NCI-H1092 treated with DMSO at 0.1 percent for 48 hours (cell line): ENCODE measurements at regions not wholly inside any gene's neighbourhood (a gene's known extent, or its start where the extent isn't known, plus 50 kb on each side); places are given as distances from the start of the nearest gene placed in this dataset.
"Not testable (repeated sequence)": the region's sequence is repeated elsewhere in the genome, so short reads cannot be mapped to it uniquely, and the experiment has no call there.

Source experiments
- DNase-seq: peaks from one replicate; lab custom pipeline; 2025; lab: John Stamatoyannopoulos, UW

DNA sequence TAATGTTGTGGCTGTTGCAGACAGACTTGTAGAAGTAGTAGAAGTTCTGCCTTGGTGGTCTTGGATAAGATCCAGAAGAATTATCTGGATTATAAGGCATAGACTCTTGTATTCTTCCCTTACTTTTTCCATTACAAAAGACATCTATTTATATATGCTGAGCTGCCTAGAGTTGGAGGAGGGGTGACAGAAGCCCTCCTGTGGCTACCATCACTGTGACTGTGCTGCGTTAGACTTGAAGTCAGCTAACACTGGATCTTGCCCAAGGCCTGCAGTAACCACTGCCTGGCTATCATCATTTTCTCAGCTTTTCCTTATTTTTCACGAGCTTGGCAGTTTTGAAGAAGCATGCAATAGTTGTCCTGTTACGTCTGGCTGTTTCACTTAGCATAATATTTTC lies 684.8 kb upstream of the BCHE start:
- no peak for DNase-seq

GRCh38 chr3:166519443-166519842 lies 682.2 kb upstream of the BCHE start:
- DNase-seq = no peak

GRCh38 chr3:166518040-166518439 lies 680.8 kb upstream of the BCHE start:
- no peak for DNase-seq

DNA sequence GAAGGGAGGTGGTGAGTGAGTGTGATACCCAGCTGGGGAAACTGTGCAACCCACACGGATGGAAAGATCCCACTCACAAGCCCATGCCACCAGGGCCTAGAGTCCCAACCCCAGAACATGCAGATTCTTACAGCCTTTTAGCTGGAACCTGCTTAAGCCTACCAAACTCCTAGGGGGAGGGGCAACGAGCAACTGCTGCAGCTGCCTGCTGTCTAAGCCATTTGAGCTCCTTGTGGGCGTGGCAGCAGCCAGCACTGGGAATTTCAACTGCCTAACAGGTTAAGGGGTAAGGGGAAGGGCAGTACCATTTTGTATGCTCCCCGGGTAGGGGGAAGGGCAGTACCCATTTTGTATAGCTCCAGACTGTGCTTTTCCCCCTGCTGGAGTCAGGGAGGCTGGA lies 673.2 kb upstream of the BCHE start:
- DNase-seq = no peak

GRCh38 chr3:166500420-166500819 lies 663.2 kb upstream of the BCHE start:
- not testable (repeated sequence) for DNase-seq

DNA sequence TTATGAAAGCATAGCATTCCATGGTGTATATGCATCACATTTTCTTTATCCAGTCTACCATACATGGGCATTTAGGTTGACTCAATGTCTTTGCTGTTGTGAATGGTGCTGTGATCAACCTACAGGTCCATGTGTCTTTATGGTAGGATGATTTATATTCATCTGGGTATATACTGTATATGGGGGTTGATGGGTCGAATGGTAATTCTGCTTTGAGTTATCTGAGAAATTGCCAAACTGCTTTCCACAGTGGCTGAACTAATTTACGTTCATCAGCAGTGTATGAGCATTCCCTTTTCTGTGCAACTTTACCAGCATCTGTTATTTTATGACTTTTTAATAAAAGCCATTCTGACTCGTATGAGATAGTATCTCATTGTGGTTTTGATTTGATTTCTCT lies 662.4 kb upstream of the BCHE start:
- DNase-seq = no peak

DNA sequence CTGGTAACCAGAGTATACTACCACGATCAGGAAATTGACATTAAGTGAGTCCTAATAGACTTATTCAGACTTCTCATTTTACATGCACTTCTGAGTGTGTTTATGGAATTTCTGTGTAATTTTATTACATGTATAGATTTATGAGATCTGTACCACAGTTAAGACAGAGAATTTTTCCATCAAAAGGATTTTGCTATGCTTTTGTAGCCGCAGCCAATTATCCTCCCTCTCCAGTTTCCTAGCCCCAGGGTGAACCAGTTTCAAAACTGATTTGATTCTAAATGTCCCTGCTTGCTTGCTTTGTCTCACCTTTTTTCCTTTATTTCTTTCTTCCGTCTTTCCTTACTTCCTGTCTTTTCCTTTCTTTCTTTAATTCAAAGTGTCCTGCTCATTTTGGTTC lies 661.2 kb upstream of the BCHE start:
- no peak for DNase-seq

DNA sequence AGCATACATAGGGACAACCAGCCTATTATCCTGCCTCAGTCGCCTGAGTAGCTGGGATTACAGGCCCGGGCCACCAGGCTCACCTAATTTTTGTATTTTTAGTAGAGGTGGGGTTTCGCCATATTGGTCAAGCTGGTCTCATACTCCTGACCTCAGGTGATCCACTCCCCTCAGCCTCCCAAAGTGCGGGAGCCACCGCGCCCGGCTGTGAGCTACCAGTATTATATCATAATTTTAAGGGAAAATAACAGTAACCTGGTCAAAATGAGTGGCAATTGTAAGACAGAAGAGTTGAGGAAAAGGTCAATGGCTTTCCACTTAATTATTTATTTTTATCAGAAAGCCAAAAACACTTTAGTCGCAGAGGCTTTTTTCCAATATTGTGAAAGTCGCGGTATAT lies 652.6 kb upstream of the BCHE start:
- DNase-seq = no peak

- no peak for DNase-seq
These were observed 651.9 kb upstream of the BCHE start for GRCh38 chr3:166488977-166489672.

- DNase-seq = no peak
These were observed 647.2 kb upstream of the BCHE start for GRCh38 chr3:166484470-166484869.

- DNase-seq = no peak
These were observed 644.1 kb upstream of the BCHE start for GRCh38 chr3:166481340-166481739.

- DNase-seq = no peak
These were observed 641.1 kb upstream of the BCHE start for GRCh38 chr3:166478356-166478755.

- no peak for DNase-seq
These were observed 636.3 kb upstream of the BCHE start for GRCh38 chr3:166473501-166473900.

DNA sequence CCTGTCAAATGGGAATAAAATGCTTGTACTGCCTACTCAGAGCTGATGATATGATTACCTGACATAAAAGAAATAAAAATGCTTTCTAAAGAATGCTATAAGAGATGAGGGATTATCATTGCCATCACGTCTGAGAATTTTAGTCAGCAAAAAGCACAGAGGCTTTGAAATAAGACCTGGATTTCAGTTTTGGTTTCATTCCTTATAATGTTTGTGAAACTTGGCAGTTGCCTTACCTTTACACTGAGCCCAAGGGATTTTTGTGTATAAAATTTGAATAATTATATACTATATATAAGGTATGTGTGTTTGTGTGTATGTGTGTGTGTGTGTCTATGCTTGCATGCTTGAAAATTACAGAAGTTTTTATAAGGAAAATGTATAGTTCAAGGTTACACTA lies 634.8 kb upstream of the BCHE start:
- DNase-seq = no peak

- no peak for DNase-seq
These were observed 634.0 kb upstream of the BCHE start for GRCh38 chr3:166471074-166471767.

GRCh38 chr3:166462891-166463470 lies 625.8 kb upstream of the BCHE start:
- no peak for DNase-seq

DNA sequence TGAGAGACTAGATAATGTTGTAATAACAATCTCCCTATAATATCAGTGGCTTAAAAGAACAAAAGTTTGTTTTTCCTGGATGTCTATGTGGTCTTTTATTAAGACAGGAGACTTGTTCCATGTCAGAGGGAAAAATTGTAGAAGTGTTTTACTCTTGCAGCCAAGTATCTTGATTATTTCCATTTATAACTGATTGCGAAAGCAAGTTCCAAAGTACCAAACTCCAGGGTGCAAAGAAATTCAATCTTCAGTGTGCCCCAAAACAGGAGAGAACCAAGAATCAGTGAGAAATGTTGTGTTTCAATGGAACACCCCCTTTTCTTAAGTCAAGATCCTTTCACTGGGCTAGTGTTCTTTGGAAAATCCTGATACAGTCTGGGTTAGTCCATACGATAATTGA lies 624.4 kb upstream of the BCHE start:
- DNase-seq = no peak

DNA sequence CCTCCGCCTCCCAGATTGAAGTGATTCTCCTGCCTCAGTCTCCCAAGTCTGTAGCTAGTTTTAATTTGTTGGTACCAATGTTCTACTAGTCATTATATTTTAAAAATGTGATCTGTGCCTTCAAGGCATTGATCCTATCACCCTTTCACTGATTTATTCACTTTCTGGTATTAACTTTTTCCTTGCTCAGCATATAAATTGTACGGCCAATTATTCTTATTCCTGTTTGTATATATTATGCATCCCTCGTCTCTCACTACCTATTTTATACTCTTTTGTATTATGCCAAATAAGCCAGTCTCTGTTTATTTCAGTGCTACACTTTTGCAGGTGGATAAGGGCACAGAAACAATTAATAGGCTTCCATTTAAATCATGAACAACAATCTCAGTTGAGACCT lies 620.2 kb upstream of the BCHE start:
- no peak for DNase-seq

- DNase-seq = no peak
These were observed 619.1 kb upstream of the BCHE start for GRCh38 chr3:166456286-166456685.

GRCh38 chr3:166455744-166456143 lies 618.5 kb upstream of the BCHE start:
- DNase-seq = no peak

GRCh38 chr3:166453478-166453877 lies 616.3 kb upstream of the BCHE start:
- DNase-seq = no peak

DNA sequence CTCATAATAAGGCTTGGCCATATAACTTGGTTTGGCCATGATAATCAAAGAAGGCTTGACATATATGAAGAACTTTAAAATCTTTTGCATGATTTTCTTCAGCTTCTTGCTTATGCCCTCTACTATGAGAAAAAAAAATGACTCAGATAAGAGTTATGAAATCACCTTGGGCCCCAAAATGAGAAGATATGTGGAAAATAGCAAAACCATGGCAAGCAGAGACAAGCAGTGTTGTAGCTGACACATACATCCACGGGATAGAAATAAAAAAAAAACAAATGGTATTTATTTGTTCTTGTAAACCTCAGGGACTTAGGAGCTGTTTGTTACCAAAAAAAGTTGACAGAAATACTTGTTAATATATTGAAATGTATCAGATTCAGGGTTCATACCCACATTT lies 614.8 kb upstream of the BCHE start:
- no peak for DNase-seq

DNA sequence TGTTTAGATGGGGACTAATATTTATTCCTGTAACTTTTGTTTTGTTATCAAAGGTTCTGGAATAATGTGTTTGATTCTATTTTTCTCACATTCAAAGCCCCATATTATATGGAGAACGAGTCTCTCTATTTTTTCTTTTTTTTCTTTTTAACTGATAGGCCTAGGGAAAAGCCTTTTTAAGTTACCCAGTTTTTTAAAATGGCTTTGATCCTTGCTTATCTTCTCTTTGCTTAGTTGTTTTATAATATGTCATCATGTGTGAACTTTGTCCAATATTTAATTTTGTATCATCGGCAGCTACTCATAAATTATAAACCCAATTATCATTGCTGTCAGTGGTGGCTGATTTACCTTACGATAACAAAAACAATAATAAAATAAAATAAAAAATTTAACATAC lies 610.3 kb upstream of the BCHE start:
- DNase-seq = no peak

- DNase-seq = no peak
These were observed 609.8 kb upstream of the BCHE start for GRCh38 chr3:166446986-166447385.
